ENCODE measurements at regions not wholly inside any gene's neighbourhood (a gene's known extent, or its start where the extent isn't known, plus 50 kb on each side); places are given as distances from the start of the nearest gene placed in this dataset.

GRCh38 chr5:71955723-71956122 is 151.6 kb upstream of the MAP1B start:
- no peak for TF ChIP-seq CTCF (conservative IDR thresholded peaks at IDR 0.05 in 1 of 2, IDR thresholded peaks at IDR 0.05 in 1 of 2; ENCODE audit: extremely low read depth in 1 of 2, insufficient read depth in 1 of 2, low read depth in 1 of 2, low read length in 2 of 2)
- no peak for TF ChIP-seq EZH2 (IDR thresholded peaks at IDR 0.05; ENCODE audit: borderline replicate concordance, low read length)
